ENCODE measurements at regions not wholly inside any gene's neighbourhood (a gene's known extent, or its start where the extent isn't known, plus 50 kb on each side); places are given as distances from the start of the nearest gene placed in this dataset.

DNA sequence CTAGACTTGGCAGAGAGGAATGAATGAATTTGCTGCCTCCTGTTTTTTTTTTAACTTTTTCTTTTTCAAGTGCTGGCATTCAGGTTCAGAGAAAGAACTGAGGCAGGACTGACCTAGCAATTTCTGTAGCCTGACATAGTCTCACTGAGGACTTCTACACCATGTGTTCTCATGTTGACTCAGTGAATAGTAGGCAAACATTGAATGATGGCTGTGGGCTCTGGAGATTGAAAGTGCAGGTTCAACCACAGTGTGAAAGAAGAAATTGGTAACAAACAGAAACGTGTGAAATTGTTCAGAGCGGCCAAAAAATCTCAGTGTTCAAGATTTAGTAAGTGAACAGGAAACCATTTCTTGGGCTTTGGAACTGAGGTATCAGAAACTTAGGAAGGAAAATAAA, 322.4 kb upstream of the GHITM start:
- Histone ChIP-seq H3K27ac (ENCODE audit: low read depth, low read length) (no peak overlapping the region), H3K4me2 (ENCODE audit: insufficient read depth in 1 of 2, low read depth in 2 of 2, low read length in 2 of 2) (no peak overlapping the region), H3K4ac (replicated peaks; ENCODE audit: insufficient read length, low read depth, low read length) (no peak overlapping the region), H3K18ac (ENCODE audit: extremely low read depth, low read length) (no peak overlapping the region), H4K91ac (replicated peaks; ENCODE audit: insufficient read length, low read length) (peak overlapping the region; percentile 44), H3K56ac (replicated peaks; ENCODE audit: insufficient read length, low read depth, low read length) (no peak overlapping the region), H2AFZ (ENCODE audit: low read length) (no peak overlapping the region), H3K23me2 (ENCODE audit: low read depth, low read length) (no peaks in the 10 kb centered on the region; the same call in 1 of the 2 replicates), H2BK20ac (ENCODE audit: low read length) (no peak overlapping the region), H3K4me3 (ENCODE audit: extremely low read depth in 1 of 4, insufficient read depth in 2 of 4, low read depth in 3 of 4, low read length in 4 of 4) (no peak overlapping the region), H3K14ac (ENCODE audit: insufficient read length) (no peak overlapping the region), H3K4me1 (replicated peaks in 1 of 4; ENCODE audit: control insufficient read depth in 3 of 4, insufficient read depth in 4 of 4, low read length in 3 of 4) (peaks cover 0 to 2% (median 0%) of the 10 kb centered on the region in 4 experiments; a peak in 1 of 7 replicates), H3K79me1 (ENCODE audit: low read depth, low read length) (no peaks in the 10 kb centered on the region), H4K5ac (ENCODE audit: insufficient read length, low read depth, low read length) (no peak overlapping the region), H2BK12ac (ENCODE audit: low read depth, low read length) (no peak overlapping the region), H3K9me3 (ENCODE audit: insufficient read depth in 2 of 2, low read depth in 1 of 2, low read length in 1 of 2) (no peaks in the 10 kb centered on the region), H4K20me1 (replicated peaks in 1 of 2; ENCODE audit: control insufficient read depth in 1 of 2, insufficient read depth in 2 of 2, low read length in 2 of 2) (no peaks in the 10 kb centered on the region), H2BK15ac (ENCODE audit: low read length) (no peak overlapping the region), H4K8ac (ENCODE audit: extremely low read depth, insufficient read depth, low read length) (no peak overlapping the region), H2BK5ac (ENCODE audit: low read depth, low read length) (no peak overlapping the region), H3K79me2 (ENCODE audit: control insufficient read depth in 1 of 2, insufficient read depth in 2 of 2, low read length in 2 of 2) (no peaks in the 10 kb centered on the region), H2AK5ac (ENCODE audit: low read depth, low read length) (no peak overlapping the region), H3K27me3 (replicated peaks in 1 of 4; ENCODE audit: control insufficient read depth in 3 of 4, extremely low read depth in 1 of 4, insufficient read depth in 3 of 4, low read length in 3 of 4) (no peaks in the 10 kb centered on the region), H3K9ac (replicated peaks in 1 of 4; ENCODE audit: extremely low read depth in 1 of 4, low read depth in 3 of 4, low read length in 3 of 4) (no peak overlapping the region), H3K23ac (ENCODE audit: insufficient read length) (no peak overlapping the region), H3K36me3 (ENCODE audit: control insufficient read depth in 2 of 4, insufficient read depth in 4 of 4, low read length in 3 of 4) (no peaks in the 10 kb centered on the region), H2BK120ac (replicated peaks; ENCODE audit: low read depth, low read length) (no peak overlapping the region)
- FAIRE-seq (no peak), DNase-seq (ENCODE audit: low read depth in 1 of 2, low spot score in 2 of 2) (no peak)
- CTCF ChIA-PET (ENCODE audit: partially characterized antibody) = no interaction called here
- WGBS, 2 experiments (ENCODE audit: extremely low coverage in 1 of 2, insufficient coverage in 1 of 2, insufficient read length in 1 of 2, insufficient replicate concordance in 2 of 2, low coverage in 1 of 2, low lambda C conversion rate in 2 of 2, missing lambda C conversion rate in 1 of 2) = 46% methylated on average over 2 of the region's 2 CpGs; no CpG with 5 or more reads in 1 of the 2 experiments
- POLR2A ChIA-PET (ENCODE audit: partially characterized antibody) = no interaction called here
- no peak for TF ChIP-seq TCF12 (IDR thresholded peaks at IDR 0.05; ENCODE audit: low read depth, low read length)
